ENCODE measurements at regions not wholly inside any gene's neighbourhood (a gene's known extent, or its start where the extent isn't known, plus 50 kb on each side); places are given as distances from the start of the nearest gene placed in this dataset.

DNA sequence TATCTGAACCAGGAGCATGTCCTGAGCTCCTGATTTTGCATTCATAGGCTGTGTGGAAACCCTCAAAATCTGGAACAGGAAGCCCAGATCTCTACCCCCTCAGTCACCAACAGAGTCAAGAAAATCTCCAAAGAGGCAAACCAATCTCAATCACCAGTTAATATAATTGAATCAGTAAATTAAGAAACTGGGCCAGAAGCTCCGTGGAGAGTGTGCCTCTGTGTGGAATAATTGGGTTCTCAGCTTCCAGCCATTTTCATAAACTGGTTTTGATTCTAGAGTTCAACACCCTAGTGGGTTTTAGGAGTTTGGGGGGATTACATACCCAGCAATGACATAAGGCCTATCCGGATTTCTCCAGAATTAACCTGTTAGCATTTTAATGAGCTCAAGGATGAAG lies 362.9 kb downstream of the IRX2 start:
- Mint-ChIP-seq H3K4me3 (no peak overlapping the region), H3K27ac (no peak overlapping the region), H3K9me3 (ENCODE audit: insufficient read depth) (no peaks in the 10 kb centered on the region), H3K27me3 (ENCODE audit: low read depth) (no peaks in the 10 kb centered on the region), H3K4me1 (ENCODE audit: low read depth) (no peaks in the 10 kb centered on the region), H3K36me3 (ENCODE audit: low read depth) (no peaks in the 10 kb centered on the region)
- ChIA-PET POLR2A (no interaction called here), CTCF (no interaction called here)
- ATAC-seq = no peak
- DNase-seq = no peak

DNA sequence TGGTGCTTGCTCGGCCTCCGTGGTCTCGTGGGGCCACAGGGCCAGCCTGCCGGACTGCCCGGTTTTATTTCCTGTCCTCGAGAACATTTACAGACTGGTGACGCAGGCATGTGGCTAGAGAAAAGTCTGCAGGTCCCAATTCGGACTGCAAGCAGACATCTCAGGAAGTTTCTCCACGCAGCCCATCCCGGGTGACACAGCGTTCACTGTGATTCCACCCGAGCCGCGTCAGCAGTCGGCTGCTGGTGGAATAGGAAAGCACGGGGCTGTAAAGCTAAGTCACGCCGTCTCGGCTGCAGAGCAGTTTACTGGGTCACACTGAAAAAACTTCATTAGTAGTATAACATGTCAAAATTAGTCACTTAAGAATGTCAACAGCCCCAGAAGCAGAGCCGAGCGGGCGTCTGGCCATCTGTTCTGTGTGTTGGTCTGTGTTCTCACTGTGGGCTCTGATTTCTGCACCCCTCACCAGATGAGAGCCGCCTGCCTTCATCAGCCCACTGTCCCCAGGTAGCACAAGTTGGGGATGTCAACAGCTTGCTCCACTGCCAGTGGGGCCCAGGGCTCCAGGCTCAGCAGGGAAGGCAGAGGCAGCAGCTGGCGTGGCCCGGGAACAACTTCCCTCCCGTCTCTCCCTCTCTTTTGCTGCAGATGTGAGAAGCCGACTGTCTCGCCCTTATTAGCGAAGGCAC lies 363.7 kb downstream of the IRX2 start:
- Mint-ChIP-seq H3K27me3 (ENCODE audit: low read depth) (no peaks in the 10 kb centered on the region), H3K9me3 (ENCODE audit: insufficient read depth) (no peaks in the 10 kb centered on the region), H3K27ac (no peak overlapping the region), H3K36me3 (ENCODE audit: low read depth) (no peaks in the 10 kb centered on the region), H3K4me1 (ENCODE audit: low read depth) (no peaks in the 10 kb centered on the region), H3K4me3 (no peak overlapping the region)
- CTCF ChIA-PET = no interaction called here
- DNase-seq = no peak
- POLR2A ChIA-PET = no interaction called here
- no peak for ATAC-seq

DNA sequence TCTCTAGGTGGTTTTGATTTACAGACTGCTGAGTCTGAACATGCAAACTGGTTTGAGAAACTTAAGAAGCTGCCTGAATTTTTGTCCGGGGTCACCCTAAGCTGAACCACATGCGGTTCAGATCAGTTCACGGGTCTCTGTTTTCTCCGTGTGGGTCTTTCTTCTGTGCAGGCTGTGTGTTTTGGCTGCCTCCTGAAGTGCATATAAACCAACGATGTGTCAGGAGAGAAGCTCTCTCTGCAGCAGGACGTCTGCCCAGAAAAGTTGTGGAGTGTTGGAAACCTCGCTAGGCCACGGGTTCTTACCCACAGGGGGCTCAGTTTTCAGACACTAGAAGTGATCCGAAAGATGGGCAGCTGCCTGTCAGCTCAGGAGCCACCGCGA lies 364.2 kb downstream of the IRX2 start:
- no peaks in the 10 kb centered on the region for H3K9me3 Mint-ChIP-seq (ENCODE audit: insufficient read depth)
- no peak for ATAC-seq
- DNase-seq = no peak
- no peaks in the 10 kb centered on the region for H3K36me3 Mint-ChIP-seq (ENCODE audit: low read depth)
- H3K27me3 Mint-ChIP-seq (ENCODE audit: low read depth) = no peaks in the 10 kb centered on the region
- H3K4me1 Mint-ChIP-seq (ENCODE audit: low read depth) = no peaks in the 10 kb centered on the region
- H3K4me3 Mint-ChIP-seq = no peak overlapping the region
- H3K27ac Mint-ChIP-seq = no peak overlapping the region
- CTCF ChIA-PET = no interaction called here
- POLR2A ChIA-PET = no interaction called here

DNA sequence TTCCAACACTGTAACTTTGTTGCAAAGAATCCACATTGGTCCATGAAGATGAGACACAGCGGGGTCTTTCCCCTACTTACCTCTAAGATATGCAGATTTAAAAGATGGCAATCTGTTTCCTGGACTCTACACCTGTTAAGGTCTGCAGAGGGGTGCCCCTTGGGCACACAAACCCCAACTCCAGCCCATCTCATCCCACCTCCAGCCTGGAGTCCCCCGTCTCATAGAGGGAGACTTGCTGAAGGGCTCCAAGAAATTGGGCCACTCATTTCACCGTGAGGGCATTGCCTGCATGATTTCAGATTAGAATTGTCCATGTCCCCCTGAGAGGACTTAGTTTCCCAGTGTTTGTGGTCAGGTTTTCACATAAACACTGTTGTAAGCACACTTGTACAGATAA lies 365.7 kb downstream of the IRX2 start:
- H3K36me3 Mint-ChIP-seq (ENCODE audit: low read depth) = no peaks in the 10 kb centered on the region
- ATAC-seq (no peak), DNase-seq (no peak)
- no peak overlapping the region for H3K27ac Mint-ChIP-seq
- H3K4me3 Mint-ChIP-seq = no peak overlapping the region
- POLR2A ChIA-PET = no interaction called here
- H3K4me1 Mint-ChIP-seq (ENCODE audit: low read depth) = no peaks in the 10 kb centered on the region
- no peaks in the 10 kb centered on the region for H3K9me3 Mint-ChIP-seq (ENCODE audit: insufficient read depth)
- no peaks in the 10 kb centered on the region for H3K27me3 Mint-ChIP-seq (ENCODE audit: low read depth)
- CTCF ChIA-PET = no interaction called here

DNA sequence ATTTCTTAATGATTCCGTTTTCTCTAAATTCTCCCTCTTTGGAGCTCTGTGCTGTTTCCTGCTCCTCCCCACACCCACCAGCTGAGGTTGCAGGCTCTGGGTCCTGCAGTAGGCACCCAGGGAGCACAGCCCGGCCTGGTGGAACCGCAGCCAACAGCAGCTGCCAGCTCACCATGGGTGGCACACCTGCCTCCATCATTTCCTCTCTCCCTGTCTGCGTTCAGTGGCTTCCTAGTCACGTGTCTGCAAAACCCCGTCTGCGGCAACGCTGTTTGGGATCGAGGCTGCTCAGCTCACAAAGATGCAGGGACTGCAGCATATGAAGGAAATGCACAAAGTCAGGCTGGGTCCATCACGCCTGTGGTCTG lies 367.8 kb downstream of the IRX2 start:
- Mint-ChIP-seq H3K9me3 (ENCODE audit: insufficient read depth) (no peaks in the 10 kb centered on the region), H3K27me3 (ENCODE audit: low read depth) (no peaks in the 10 kb centered on the region), H3K36me3 (ENCODE audit: low read depth) (no peaks in the 10 kb centered on the region), H3K4me3 (no peak overlapping the region), H3K4me1 (ENCODE audit: low read depth) (no peaks in the 10 kb centered on the region), H3K27ac (no peak overlapping the region)
- ChIA-PET CTCF (no interaction called here), POLR2A (no interaction called here)
- DNase-seq (no peak), ATAC-seq (no peak)

DNA sequence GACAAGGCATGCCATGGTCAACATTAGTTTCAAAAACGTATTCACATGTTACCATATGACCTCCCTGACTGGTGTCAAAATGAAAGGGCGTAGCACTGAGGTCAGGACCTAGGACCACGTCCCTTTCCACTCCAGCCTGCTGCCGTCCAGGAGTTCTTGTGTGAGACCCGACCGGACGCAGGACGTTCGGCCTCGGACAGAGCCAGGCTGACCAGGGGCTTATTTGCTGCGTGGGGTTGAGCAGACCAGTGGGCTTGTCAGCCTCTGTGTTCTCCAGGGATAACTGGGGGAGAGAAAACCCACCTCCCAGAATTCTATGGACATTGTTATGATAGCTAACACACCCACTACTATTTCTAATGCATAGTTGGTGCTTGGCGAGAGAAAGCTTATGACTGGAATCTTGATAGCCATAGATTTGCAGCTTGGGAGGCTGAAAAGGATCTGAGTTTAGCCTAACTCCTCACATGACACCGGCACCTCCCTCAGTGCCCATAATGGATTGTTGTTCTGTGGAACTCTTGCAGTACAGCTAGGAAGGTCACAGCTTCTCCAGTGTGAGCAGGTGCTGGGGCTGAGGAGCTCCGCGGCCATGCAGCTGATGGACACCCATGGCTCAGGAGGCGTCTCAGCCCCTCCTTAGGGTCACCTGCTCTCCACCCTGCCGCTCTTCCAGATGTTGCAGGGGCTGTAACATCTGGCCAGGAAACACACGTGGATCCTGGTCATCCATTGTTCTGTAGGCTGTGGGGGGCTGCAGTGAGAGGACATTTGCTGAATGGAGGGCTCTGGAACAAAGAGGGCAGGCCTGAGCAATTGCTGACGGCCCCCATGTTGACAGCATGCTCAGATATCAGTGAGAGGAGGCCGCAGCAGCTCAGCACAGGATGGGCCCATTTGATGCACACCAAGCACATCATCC lies 368.4 kb downstream of the IRX2 start:
- no peak overlapping the region for H3K4me3 Mint-ChIP-seq
- POLR2A ChIA-PET = no interaction called here
- no peak for ATAC-seq
- CTCF ChIA-PET = no interaction called here
- H3K27ac Mint-ChIP-seq = no peak overlapping the region
- DNase-seq = no peak
- no peaks in the 10 kb centered on the region for H3K36me3 Mint-ChIP-seq (ENCODE audit: low read depth)
- H3K27me3 Mint-ChIP-seq (ENCODE audit: low read depth) = no peaks in the 10 kb centered on the region
- H3K4me1 Mint-ChIP-seq (ENCODE audit: low read depth) = no peaks in the 10 kb centered on the region
- H3K9me3 Mint-ChIP-seq (ENCODE audit: insufficient read depth) = no peaks in the 10 kb centered on the region

DNA sequence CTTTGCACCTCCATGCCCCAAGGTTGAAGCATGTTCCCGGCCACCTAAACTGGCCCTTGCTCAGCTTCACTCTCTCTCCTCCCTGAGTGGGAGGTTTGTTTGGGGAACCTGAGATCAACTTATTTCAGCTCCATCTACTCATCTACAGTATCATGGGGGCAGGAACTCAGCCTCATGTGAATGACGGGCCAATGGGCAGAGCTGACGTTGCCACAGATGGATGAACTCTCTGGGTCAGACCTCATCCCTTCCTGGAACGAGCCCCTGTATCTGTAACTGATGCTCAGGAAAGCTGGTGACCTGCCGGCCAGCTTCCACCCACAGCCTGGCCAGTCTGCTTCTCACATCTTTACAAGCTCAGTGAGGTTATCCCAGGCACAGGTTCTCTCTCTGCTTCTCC lies 369.6 kb downstream of the IRX2 start:
- DNase-seq (no peak), ATAC-seq (no peak)
- no peaks in the 10 kb centered on the region for H3K9me3 Mint-ChIP-seq (ENCODE audit: insufficient read depth)
- no peaks in the 10 kb centered on the region for H3K4me1 Mint-ChIP-seq (ENCODE audit: low read depth)
- H3K27me3 Mint-ChIP-seq (ENCODE audit: low read depth) = no peaks in the 10 kb centered on the region
- no peak overlapping the region for H3K27ac Mint-ChIP-seq
- no peaks in the 10 kb centered on the region for H3K36me3 Mint-ChIP-seq (ENCODE audit: low read depth)
- ChIA-PET CTCF (no interaction called here), POLR2A (no interaction called here)
- no peak overlapping the region for H3K4me3 Mint-ChIP-seq

DNA sequence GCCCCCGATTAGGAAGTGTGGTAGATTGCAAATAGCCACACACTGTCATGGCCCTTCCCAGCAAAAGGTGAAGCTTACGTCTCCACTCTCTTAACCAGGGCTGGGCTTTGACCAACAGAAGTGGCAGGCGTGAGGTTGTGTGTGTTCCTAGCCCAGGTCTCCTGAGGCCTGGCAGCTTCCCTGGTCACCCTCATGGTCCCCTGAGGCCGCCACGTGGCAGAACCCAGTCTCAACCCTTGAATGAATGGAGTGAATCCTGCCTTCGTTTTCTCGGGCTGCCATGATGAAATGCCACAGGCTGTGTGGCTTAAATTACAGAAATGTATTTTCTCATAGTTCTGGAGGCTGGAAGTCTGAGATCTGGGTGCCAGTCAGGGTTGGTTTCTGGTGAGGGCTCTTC lies 370.4 kb downstream of the IRX2 start:
- ChIA-PET CTCF (no interaction called here), POLR2A (no interaction called here)
- ATAC-seq (no peak), DNase-seq (no peak)
- Mint-ChIP-seq H3K36me3 (ENCODE audit: low read depth) (no peaks in the 10 kb centered on the region), H3K4me1 (ENCODE audit: low read depth) (no peaks in the 10 kb centered on the region), H3K27ac (no peak overlapping the region), H3K4me3 (no peak overlapping the region), H3K27me3 (ENCODE audit: low read depth) (no peaks in the 10 kb centered on the region), H3K9me3 (ENCODE audit: insufficient read depth) (no peaks in the 10 kb centered on the region)

DNA sequence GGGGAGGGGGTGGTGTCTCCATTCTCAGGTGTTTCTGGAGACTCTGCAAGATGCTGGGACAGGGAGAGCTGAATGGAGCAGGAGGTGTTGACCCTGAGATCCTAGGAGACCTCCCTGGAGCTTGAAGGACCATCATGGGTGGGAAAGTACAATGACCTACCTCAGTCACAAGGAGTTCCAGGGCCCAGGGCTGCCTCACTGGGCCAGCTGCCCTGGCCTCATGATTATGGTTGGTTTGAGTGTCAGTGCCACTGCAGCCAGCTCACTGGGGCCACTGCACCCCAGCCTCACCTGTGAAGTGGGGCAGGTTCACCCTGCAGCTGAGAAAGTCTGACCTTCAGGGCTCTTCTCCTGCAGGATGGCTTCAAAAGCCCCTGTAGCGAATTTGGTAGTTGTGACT lies 372.5 kb downstream of the IRX2 start:
- no peaks in the 10 kb centered on the region for H3K9me3 Mint-ChIP-seq (ENCODE audit: insufficient read depth)
- ChIA-PET CTCF (no interaction called here), POLR2A (no interaction called here)
- no peak overlapping the region for H3K4me3 Mint-ChIP-seq
- DNase-seq = no peak
- H3K4me1 Mint-ChIP-seq (ENCODE audit: low read depth) = no peaks in the 10 kb centered on the region
- no peak overlapping the region for H3K27ac Mint-ChIP-seq
- no peaks in the 10 kb centered on the region for H3K36me3 Mint-ChIP-seq (ENCODE audit: low read depth)
- ATAC-seq = no peak
- no peaks in the 10 kb centered on the region for H3K27me3 Mint-ChIP-seq (ENCODE audit: low read depth)

DNA sequence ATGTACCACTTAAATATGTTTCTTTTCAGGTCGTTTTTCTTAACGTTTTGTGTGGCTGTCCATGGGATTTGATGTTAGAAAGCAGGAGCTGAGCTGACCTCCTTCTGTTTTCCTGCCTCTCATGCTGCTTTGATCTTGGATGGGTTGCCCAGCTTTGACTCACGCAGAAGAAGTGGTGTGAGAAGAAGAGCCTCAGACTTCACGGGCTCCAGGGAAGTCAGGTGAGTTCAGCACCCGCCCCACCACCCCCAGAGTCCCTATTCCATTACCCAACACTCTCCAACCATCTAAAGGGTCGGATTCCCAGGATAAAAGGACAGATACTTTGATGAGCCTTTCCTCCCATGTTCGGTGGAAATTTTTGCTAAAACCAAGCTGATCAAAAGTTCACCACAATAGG lies 373.4 kb downstream of the IRX2 start:
- ATAC-seq (no peak), DNase-seq (no peak)
- Mint-ChIP-seq H3K9me3 (ENCODE audit: insufficient read depth) (no peaks in the 10 kb centered on the region), H3K4me3 (no peak overlapping the region), H3K36me3 (ENCODE audit: low read depth) (no peaks in the 10 kb centered on the region), H3K4me1 (ENCODE audit: low read depth) (no peaks in the 10 kb centered on the region), H3K27ac (no peak overlapping the region), H3K27me3 (ENCODE audit: low read depth) (no peaks in the 10 kb centered on the region)
- CTCF ChIA-PET = no interaction called here
- POLR2A ChIA-PET = no interaction called here

DNA sequence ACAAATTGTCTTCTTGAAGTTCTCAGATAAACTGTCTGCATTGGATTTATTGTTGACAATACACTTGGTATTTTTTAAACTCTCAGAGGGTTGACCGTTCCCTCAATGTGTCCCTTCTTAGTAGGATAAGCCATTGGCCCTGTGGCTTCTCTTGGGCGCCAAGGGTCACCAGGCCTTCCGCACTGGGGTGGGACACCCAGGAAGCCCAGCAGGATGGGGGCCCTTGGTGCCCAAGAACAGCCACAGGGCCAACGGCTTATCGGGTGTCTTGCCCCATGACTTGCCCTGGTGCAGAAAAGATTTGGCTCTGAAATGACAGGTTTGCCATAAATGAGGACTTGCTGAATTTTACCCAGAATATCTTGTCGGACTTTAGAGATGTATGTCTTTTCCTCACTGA lies 375.0 kb downstream of the IRX2 start:
- no peak for ATAC-seq
- ChIA-PET POLR2A (no interaction called here), CTCF (no interaction called here)
- H3K27me3 Mint-ChIP-seq (ENCODE audit: low read depth) = no peaks in the 10 kb centered on the region
- no peaks in the 10 kb centered on the region for H3K36me3 Mint-ChIP-seq (ENCODE audit: low read depth)
- H3K4me3 Mint-ChIP-seq = no peak overlapping the region
- DNase-seq = no peak
- no peak overlapping the region for H3K27ac Mint-ChIP-seq
- H3K9me3 Mint-ChIP-seq (ENCODE audit: insufficient read depth) = no peaks in the 10 kb centered on the region
- no peaks in the 10 kb centered on the region for H3K4me1 Mint-ChIP-seq (ENCODE audit: low read depth)

DNA sequence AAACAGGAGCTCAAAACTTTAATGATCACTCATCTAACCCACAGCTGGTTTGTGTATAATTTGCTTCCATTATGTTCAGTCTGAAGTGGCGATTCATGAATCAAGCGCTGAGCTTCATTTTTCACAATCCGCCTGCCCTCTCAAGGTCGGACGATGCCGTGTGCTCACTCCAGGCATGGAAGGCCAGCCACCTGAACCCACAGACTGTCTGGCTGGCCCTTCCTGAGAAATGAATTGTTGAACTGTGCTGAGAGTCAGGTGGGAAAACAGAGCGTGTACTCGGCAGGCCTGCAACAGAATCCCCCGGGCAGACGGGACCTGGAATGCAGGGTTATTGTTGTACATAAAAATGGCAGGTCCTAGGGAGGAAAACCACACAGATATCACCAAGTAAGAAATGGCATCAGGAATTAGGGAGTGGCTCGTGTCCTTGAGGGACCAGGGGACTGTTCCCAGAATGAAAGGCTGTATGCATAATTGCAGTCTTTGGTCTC lies 375.7 kb downstream of the IRX2 start:
- H3K27me3 Mint-ChIP-seq (ENCODE audit: low read depth) = no peaks in the 10 kb centered on the region
- H3K4me1 Mint-ChIP-seq (ENCODE audit: low read depth) = no peaks in the 10 kb centered on the region
- POLR2A ChIA-PET = no interaction called here
- H3K4me3 Mint-ChIP-seq = no peak overlapping the region
- H3K36me3 Mint-ChIP-seq (ENCODE audit: low read depth) = no peaks in the 10 kb centered on the region
- ATAC-seq = no peak
- CTCF ChIA-PET = no interaction called here
- H3K27ac Mint-ChIP-seq = no peak overlapping the region
- no peaks in the 10 kb centered on the region for H3K9me3 Mint-ChIP-seq (ENCODE audit: insufficient read depth)
- no peak for DNase-seq

DNA sequence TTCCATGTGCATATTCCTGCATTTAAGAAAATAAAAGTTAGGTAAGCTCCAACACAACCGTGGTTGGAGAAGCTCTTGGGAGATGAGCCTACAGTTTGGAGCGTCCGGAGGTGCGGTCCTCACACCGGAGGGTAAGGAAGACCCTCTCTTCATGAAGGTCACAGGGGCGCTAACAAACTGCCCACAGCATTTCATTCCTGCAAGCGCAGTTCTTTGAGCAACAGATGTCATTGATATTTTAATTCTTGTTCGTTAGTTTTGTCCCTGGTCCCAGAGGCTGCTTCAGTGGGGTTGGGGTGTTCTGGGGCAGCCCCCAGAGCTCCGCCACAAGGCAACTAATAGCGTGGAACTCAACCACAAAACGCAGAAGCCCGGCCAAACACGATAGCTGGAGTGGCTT lies 376.2 kb downstream of the IRX2 start:
- Mint-ChIP-seq H3K9me3 (ENCODE audit: insufficient read depth) (no peaks in the 10 kb centered on the region), H3K27ac (no peak overlapping the region), H3K4me3 (no peak overlapping the region), H3K27me3 (ENCODE audit: low read depth) (no peaks in the 10 kb centered on the region), H3K36me3 (ENCODE audit: low read depth) (no peaks in the 10 kb centered on the region), H3K4me1 (ENCODE audit: low read depth) (no peaks in the 10 kb centered on the region)
- no peak for DNase-seq
- POLR2A ChIA-PET = no interaction called here
- CTCF ChIA-PET = no interaction called here
- ATAC-seq = no peak
